ENCODE measurements at regions not wholly inside any gene's neighbourhood (a gene's known extent, or its start where the extent isn't known, plus 50 kb on each side); places are given as distances from the start of the nearest gene placed in this dataset.

DNA sequence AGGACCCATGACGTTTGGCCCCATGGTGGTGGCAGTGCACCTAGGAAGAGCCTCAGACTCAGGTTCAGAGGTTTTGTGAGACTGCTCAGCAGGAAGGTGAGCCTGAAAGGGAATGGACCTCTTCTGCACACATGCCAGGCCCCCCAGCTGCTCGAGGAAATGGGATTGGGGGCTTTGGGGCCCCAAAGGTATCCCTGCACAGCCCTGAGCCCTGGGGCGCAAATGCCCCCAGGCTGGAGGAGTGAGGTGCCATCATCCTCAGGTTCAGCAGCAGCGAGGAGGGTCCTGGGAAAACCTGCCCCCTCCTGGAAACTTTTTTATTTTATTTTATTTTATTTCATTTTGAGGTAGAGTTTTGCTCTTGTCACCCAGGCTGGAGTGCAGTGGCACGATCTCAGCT is 171.8 kb upstream of the MVB12B start:
- DNase-seq: no peak

- no peak for DNase-seq
These were observed 170.6 kb upstream of the MVB12B start for GRCh38 chr9:126155756-126156664.

- DNase-seq: no peak
These were observed 169.7 kb upstream of the MVB12B start for GRCh38 chr9:126156898-126157297.

- no peak for DNase-seq
These were observed 169.2 kb upstream of the MVB12B start for GRCh38 chr9:126157423-126157822.

- DNase-seq: no peak
These were observed 168.6 kb upstream of the MVB12B start for GRCh38 chr9:126157826-126158587.

GRCh38 chr9:126158588-126159429 is 167.8 kb upstream of the MVB12B start:
- no peak for DNase-seq

DNA sequence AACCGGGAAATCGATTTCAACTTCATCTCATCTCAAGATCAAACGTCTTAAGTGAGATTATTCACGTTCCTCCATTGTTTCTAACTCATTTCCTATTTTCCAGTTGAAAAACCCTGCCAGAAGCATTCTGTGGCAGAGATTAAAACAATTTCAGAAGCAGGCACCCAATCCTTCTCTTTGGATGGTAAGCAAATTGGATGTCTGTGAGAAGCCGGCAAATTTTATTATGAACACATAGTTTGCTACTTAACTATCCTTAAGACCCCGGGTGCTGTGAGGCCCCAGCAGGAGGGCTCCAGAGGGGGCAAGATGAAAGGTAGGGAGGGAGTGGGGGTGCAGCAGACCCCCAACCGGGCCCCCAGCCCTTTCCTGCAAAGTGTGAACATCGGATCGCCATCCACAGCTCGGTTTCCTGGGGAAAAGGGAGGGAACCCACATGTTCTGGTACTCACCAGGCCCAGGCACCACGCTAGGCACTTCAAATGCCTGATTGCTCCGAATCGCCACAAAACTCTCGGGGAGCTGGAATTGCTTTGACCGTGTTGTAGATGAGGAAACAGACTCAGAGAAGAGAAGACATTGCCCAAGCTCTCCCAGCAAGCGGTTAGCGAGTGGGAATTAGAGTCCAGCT is 167.1 kb upstream of the MVB12B start:
- no peak for DNase-seq

GRCh38 chr9:126160067-126160853 is 166.4 kb upstream of the MVB12B start:
- no peak for DNase-seq

DNA sequence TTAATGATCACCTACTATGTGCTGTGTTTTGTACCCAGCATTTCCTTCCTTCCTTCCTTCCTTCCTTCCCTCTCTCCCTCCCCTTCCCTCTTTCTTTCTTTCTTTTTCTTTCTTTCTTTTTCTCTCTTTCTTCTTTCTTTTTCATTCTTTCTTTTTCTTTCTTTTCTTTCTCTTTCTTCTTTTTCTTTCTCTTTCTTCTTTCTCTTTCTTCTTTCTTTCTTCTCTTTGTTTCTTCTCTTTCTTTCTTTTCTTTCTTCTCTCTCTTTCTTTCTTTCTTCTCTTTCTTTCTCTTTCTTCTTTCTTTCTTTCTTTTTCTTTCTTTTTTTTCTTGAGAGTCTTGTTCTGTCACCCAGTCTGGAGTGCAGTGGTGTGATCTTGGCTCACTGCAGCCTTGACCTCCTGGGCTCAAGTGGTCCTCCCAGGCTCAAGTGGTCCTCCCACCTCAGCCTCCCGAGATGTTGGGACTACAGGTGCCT is 165.7 kb upstream of the MVB12B start:
- no peak for DNase-seq

DNA sequence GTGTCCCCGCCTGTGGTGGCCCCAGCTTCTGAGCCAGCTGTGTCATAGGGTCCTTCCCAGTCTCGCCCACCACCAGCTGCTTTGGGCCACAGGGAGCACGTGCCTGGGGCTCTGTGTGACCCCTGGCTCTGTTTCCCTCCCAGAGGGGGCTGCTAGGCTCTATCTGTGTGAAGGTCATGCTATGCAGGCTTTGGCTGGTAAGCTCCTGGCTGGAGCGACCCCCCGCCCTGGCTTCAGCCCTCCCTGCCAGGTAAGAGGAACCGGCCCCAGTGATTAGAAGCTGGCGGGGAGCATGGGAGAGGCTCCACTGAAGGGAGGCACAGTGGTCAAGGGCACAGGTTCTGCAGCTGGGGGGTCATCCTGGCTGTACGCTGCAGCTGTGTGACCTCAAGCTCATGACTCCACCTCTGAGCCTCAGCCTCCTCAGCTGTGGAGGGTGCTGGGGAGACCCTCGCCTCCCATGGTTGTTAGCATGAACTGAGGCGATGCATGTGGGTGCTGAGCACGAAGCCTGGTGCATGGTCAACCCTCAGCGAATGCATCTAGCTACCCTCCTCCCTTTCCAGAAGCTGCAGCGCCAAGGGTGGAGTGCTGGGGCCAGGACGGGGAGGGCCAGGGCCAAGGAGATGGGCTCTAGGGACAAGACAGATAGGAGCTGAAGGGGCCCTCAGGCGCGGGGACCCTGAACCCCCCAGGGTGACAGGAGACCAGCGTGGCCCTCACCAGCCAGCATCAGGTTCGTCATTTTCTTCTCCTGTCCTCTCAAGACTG is 163.8 kb upstream of the MVB12B start:
- no peak for DNase-seq

DNA sequence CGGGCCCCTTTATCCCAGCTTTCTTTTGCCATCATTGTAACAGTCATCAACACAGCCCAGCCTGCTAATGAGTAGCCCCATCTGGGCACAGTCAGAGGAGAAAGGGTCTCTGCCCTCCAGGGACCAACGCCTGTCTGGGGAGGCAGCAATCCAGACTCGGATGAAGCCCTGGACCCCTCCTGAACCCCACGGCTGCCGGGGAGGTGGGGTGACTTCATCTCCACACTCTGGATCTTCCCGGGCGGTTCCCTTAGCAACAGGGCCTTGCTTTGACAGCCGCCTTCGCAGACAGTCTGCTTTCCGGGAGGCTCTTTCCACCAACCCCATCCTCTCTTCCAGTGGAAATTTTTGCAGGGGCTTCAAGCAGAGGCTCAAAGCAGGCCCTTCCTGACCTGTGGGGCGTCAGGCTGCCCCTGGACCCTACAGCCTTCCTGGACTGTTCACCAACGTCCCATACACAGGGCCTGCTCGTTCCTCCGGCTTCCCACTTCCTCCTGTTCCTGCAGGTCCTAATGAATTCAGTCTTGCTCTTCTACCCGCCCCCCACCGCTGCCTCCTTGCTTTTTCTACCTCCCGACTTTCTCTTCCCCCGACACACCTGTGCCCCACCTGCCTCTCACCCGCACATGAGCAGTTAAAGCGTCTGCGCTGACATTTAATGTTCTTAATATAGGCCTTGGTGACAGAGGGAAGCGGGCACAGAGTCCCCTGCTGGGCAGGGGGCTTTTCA is 161.7 kb upstream of the MVB12B start:
- DNase-seq: no peak

DNA sequence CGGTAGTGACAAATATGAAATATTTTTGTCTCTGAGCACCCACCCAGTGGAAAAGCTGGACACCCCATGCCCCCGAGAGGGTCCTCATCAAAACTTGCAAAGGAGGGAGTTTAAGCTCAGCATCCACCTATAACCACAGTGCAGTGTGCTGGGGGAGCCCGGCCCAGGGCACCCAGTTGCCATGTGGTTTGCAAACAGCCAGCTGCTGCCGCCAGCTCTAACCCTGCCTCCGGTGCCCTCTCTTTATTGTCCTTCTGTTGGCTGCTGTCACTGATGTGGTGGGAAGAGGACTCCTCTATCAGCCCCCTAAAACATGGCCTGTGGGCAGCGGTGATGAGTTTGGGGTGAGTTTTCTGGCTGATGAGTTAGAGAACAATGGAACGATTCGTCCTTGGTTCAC is 160.9 kb upstream of the MVB12B start:
- no peak for DNase-seq

- DNase-seq: no peak
These were observed 160.3 kb upstream of the MVB12B start for GRCh38 chr9:126166291-126166690.

DNA sequence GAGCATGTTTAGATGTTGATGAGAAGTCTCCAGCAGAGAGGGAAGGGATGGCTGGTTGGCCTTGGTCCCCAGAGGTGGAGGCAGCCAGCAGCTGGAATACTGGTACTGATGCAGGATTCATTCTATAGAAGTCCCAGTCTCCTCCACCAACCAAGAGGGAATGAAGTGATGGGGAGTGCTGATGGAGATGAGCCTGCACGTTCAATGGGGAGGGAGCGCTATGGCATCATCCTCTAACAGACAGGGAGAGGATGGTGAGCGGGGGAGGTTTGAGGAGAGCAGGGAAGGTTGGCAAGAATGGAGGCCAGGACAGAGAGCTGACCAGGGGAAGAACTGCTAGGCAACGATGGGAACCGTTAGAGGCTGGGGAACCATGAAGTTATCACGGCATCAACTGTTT is 159.8 kb upstream of the MVB12B start:
- DNase-seq: no peak

GRCh38 chr9:126169736-126170135 is 156.9 kb upstream of the MVB12B start:
- DNase-seq: no peak

DNA sequence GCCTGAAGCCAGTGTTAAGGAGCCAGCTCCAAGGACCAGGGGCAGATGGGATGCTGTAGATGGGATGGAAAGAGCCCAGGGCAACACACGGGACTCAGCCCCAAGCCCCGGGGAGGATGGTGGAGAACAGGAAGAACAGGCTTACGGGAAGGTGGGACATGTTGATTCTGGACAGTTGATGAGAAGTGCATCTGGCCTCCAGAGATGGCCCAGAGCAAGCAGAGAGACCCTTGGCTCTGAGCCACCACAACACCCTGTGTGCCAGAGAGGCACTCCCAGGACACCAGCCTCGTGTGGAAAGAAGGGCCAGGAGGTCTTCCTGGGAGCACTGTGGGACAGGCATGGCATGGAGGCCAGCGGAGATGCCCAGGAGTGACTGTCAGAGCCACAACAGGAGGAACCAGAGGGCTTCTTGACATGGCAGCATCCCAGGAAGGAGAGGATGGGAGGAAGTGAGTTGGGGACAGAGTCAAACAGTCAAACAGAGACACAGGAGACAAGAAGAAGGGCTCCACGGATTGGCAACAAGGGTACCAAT is 156.3 kb upstream of the MVB12B start:
- DNase-seq: no peak

DNA sequence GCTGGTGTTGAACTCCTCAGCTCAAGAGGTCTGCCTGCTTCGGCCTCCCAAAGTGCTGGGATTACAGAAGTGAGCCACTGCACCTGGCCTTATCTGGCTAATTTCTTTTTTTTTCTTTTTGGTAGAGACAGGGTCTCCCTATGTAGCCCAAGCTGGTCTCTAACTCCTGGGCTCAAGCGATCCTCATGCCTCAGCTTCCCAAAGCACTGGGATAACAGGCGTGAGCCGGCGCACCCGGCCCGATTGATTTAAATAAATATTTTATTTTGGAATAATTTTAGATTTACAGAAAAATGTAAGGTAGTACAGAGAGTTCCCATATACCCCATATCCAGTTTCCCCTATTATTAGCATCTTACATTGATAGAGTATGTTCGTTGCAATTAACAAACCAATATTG is 155.0 kb upstream of the MVB12B start:
- DNase-seq: no peak

DNA sequence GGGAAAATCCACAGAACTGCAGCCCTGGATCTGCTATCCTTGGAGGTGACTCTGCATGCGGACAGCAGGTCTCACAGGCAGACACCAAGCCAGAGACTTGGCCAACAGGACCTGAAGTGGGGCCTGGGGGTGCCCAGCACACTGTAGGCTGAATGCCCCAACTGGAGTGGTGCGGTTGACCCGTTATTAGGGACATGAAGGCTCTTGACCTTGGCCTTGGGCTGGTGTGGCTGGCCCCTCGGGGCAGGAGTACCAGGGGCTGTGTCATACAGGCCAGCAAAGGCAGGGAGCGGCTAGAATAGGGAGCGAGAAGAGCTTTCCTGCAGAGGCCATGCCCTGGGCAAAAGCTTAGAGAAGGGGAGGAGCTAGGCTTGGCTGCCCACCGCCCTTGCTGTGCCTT is 153.2 kb upstream of the MVB12B start:
- DNase-seq: no peak

DNA sequence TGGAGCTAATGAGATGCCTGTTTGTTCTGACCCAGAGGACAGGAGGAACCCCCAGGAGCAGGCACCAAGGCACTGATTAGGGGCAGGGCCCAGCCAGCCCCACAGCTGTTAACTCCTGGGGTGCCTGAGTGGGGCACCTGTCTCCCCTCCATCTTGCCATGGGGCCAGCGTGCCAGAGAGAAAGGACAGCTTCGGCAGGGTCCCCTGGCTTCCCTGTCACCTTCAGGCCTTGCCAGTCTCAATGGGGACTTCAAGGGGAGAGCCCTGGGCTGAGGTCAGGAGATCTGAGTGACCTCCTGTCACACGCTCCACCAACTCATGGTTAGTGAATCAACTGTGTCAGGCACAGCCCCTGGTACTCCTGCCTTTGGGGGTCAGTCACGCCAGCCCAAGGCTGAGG is 152.7 kb upstream of the MVB12B start:
- DNase-seq: no peak

- no peak for DNase-seq
These were observed 143.4 kb upstream of the MVB12B start for GRCh38 chr9:126183266-126183665.

Measured in right hindlimb (tissue), 1 donor.